Astrocyte of the spinal cord (primary cell): ENCODE measurements at regions not wholly inside any gene's neighbourhood (a gene's known extent, or its start where the extent isn't known, plus 50 kb on each side); places are given as distances from the start of the nearest gene placed in this dataset.

ENCODE experiments used
- DNase-seq: peaks from one replicate; pipeline ENCODE4 v3.0.0; 2011; ENCODE audit warnings: low read depth, low spot score
- H3K4me3 ChIP-seq: 2 replicates; pipeline ENCODE4 v1.5.1; 2011; ENCODE audit warnings: low read depth, mild to moderate bottlenecking, low read length, moderate library complexity
- CTCF ChIP-seq: IDR thresholded peaks from 2 replicates; pipeline ENCODE4 v1.5.1; 2012; ENCODE audit warnings: low read depth, mild to moderate bottlenecking, low read length, inconsistent platforms
- in situ Hi-C: cut with HindIII; loops from 2 replicates; pipeline ENCODE4 v1.10.0; 2017; ENCODE audit warnings: low sequenced_read_pairs

GRCh38 chr3:163779396-163780344 is 1298.6 kb downstream of the SI start:
- in situ Hi-C loops = no loop called here
- no peak overlapping the region for H3K4me3 ChIP-seq
- TF ChIP-seq CTCF = no peak
- no peak for DNase-seq

- in situ Hi-C loops = no loop called here
- TF ChIP-seq CTCF = no peak
- H3K4me3 ChIP-seq = no peak overlapping the region
- DNase-seq = no peak
Observed at GRCh38 chr3:163776743-163777142, 1301.6 kb downstream of the SI start.

GRCh38 chr3:163773136-163773535 is 1305.2 kb downstream of the SI start:
- in situ Hi-C loops = no loop called here
- TF ChIP-seq CTCF = no peak
- no peak for DNase-seq
- H3K4me3 ChIP-seq = no peak overlapping the region

GRCh38 chr3:163768048-163768447 is 1310.2 kb downstream of the SI start:
- in situ Hi-C loops = no loop called here
- no peak overlapping the region for H3K4me3 ChIP-seq
- no peak for DNase-seq
- no peak for TF ChIP-seq CTCF

GRCh38 chr3:163766112-163766511 is 1312.2 kb downstream of the SI start:
- DNase-seq = no peak
- H3K4me3 ChIP-seq = no peak overlapping the region
- no peak for TF ChIP-seq CTCF
- in situ Hi-C loops = no loop called here

GRCh38 chr3:163753033-163753432 is 1325.3 kb downstream of the SI start:
- no peak for TF ChIP-seq CTCF
- H3K4me3 ChIP-seq = no peak overlapping the region
- DNase-seq = no peak
- in situ Hi-C loops = no loop called here
